ENCODE measurements at regions not wholly inside any gene's neighbourhood (a gene's known extent, or its start where the extent isn't known, plus 50 kb on each side); places are given as distances from the start of the nearest gene placed in this dataset.

- no peak for TF ChIP-seq POLR2AphosphoS5 (IDR thresholded peaks at IDR 0.05; ENCODE audit: borderline replicate concordance, low read depth, low read length)
- no peak for TF ChIP-seq FOXP2 (optimal IDR thresholded peaks at IDR 0.05; ENCODE audit: control extremely low read depth, extremely low read length, insufficient read depth)
- no peak for TF ChIP-seq EZH2 (IDR thresholded peaks at IDR 0.05)
Measured at GRCh38 chr13:106859533-106859904, 291.6 kb upstream of the ARGLU1 start.

Data from SK-N-MC (cell line).